Subcutaneous abdominal adipose tissue (tissue), 5 donors: ENCODE measurements at regions not wholly inside any gene's neighbourhood (a gene's known extent, or its start where the extent isn't known, plus 50 kb on each side); places are given as distances from the start of the nearest gene placed in this dataset.
"Not testable (repeated sequence)": the region's sequence is repeated elsewhere in the genome, so short reads cannot be mapped to it uniquely, and the experiment has no call there.

Experiments used
- H3K27ac ChIP-seq: one replicate; pipeline ENCODE4 v1.7.0; 2013; ENCODE audit warnings: low read depth, mild to moderate bottlenecking, inconsistent platforms, low read length, moderate library complexity
- H3K27me3 ChIP-seq, 5 donors: one replicate each; pipeline ENCODE4 v1.7.0; 2013; ENCODE audit warnings: low read length in 5 of 5, inconsistent platforms in 1 of 5; ENCODE audit not compliant: control insufficient read depth in 5 of 5, insufficient read depth in 4 of 5
- H3K36me3 ChIP-seq, 5 donors: one replicate each; pipeline ENCODE4 v1.7.0; 2013; ENCODE audit warnings: low read length in 5 of 5; ENCODE audit not compliant: control insufficient read depth in 5 of 5, insufficient read depth in 5 of 5
- H3K4me1 ChIP-seq, 5 donors: one replicate each; pipeline ENCODE4 v1.7.0; 2013; ENCODE audit warnings: low read length in 5 of 5, mild to moderate bottlenecking in 3 of 5, moderate library complexity in 1 of 5; ENCODE audit not compliant: control insufficient read depth in 5 of 5, insufficient read depth in 5 of 5
- H3K4me3 ChIP-seq, 5 donors: one replicate each; pipeline ENCODE4 v1.7.0; 2013; ENCODE audit warnings: low read length in 5 of 5, low read depth in 1 of 5
- H3K9ac ChIP-seq, 5 donors: one replicate each; pipeline ENCODE4 v1.7.0; 2013; ENCODE audit warnings: low read length in 5 of 5, mild to moderate bottlenecking in 4 of 5, moderate library complexity in 3 of 5
- H3K9me3 ChIP-seq, 5 donors: one replicate each; pipeline ENCODE4 v1.7.0; 2013; ENCODE audit warnings: low read length in 5 of 5; ENCODE audit not compliant: control insufficient read depth in 5 of 5
- donor health status: healthy.
- donor health status: healthy.
- donor health status: healthy.
- donor health status: healthy.
- donor health status: healthy.

DNA sequence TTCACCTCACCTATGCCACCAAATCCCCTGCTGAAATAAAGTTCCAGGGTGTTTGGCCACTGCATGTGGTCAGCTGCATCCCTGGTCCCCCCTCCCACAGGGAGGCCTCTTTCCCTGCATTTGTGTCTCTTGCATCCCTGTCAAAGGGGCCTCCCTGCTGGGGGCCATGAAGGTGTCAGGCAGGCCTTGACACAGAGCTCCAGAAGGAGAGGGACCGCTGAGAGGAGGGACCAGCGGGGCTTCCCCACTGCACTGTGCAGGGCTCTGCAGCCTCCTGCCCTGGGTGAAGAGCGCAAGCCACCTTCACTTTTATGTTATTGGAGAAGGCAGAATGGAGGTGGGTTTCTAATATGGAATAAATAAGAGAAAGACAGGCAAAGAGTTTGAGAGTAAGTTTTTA is 230.2 kb downstream of the ANKRD30B start:
- Histone ChIP-seq H3K4me1 (no peaks in the 10 kb centered on the region), H3K27ac (no peak overlapping the region), H3K9ac (no peak overlapping the region), H3K36me3 (no peaks in the 10 kb centered on the region), H3K9me3 (no peaks in the 10 kb centered on the region), H3K4me3 (no peak overlapping the region), H3K27me3 (peaks cover 0 to 3% (median 0%) of the 10 kb centered on the region in 5 donors)

DNA sequence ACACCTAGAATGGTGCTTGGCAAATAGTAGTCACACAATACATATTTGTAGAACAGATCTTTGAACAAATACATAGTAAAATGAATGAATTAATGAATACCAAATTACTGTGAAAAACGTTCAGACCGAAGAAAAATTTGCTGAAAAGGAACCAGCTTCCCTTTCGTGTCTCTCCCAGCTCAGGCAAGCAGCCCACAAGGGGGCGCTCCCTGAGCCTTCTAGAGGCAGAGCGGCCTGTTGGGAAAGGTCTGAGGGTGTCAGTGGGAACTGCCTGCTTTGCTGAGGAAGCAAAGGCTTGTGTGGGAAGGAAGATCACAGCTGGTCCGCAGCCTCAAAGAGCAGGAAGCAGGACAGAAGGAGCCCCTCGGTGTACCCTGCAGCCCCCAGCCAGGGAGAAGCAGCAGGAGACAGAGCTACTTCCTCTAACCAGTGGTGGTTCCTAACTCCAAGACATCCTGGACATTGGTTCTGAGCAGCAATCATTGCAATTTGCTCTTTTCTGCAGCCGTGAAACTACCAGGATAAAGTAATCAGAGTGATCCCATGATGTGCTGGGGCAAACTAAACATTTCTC is 231.1 kb downstream of the ANKRD30B start:
- Histone ChIP-seq H3K4me3 (no peak overlapping the region), H3K9me3 (no peaks in the 10 kb centered on the region), H3K27me3 (peaks cover 0 to 3% (median 0%) of the 10 kb centered on the region in 5 donors), H3K27ac (no peak overlapping the region), H3K9ac (no peak overlapping the region), H3K36me3 (no peaks in the 10 kb centered on the region), H3K4me1 (no peaks in the 10 kb centered on the region)

DNA sequence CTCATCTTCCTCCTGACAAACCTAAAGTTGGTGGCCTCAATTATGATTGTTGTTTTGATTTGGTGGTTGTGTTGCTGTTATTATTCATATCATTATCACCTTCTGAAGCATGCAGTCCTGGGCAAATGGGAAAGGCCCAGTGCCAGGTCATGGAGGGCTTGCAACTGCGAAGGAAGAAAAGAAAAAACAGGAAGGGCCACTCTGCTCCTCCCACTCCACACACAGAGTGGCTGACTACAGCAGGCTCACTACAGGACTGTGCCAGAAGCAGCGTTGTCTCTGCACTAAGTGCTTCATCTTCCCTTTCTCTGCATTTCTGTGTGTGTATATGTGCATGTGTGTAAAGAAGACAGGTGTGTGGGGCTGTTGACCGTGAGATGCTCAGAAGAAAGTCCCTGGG is 231.9 kb downstream of the ANKRD30B start:
- Histone ChIP-seq H3K9me3 (no peaks in the 10 kb centered on the region), H3K36me3 (no peaks in the 10 kb centered on the region), H3K27ac (no peak overlapping the region), H3K27me3 (peaks cover 0 to 3% (median 0%) of the 10 kb centered on the region in 5 donors), H3K4me1 (no peaks in the 10 kb centered on the region), H3K4me3 (no peak overlapping the region), H3K9ac (no peak overlapping the region)

DNA sequence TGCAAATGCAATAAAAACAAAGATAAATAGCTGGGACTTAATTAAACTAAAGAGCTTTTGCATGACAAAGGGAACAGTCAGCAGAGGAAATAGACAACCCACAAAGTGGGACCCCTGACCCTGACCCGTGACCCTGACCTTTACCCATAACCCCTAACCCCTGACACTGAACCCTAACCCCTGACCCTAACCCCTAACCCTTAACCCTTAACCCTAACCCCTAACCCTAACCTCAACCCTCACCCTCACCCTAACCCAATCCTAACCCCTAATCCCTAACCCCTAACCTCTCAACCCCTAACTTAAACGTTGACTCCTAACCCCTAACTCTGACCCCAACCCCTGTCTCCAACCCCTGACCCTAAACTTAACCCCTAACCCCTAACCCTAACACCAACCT is 236.6 kb downstream of the ANKRD30B start:
- H3K36me3 ChIP-seq, H3K27ac ChIP-seq, H3K9me3 ChIP-seq, H3K9ac ChIP-seq, H3K4me1 ChIP-seq, H3K27me3 ChIP-seq, H3K4me3 ChIP-seq: not testable (repeated sequence)

DNA sequence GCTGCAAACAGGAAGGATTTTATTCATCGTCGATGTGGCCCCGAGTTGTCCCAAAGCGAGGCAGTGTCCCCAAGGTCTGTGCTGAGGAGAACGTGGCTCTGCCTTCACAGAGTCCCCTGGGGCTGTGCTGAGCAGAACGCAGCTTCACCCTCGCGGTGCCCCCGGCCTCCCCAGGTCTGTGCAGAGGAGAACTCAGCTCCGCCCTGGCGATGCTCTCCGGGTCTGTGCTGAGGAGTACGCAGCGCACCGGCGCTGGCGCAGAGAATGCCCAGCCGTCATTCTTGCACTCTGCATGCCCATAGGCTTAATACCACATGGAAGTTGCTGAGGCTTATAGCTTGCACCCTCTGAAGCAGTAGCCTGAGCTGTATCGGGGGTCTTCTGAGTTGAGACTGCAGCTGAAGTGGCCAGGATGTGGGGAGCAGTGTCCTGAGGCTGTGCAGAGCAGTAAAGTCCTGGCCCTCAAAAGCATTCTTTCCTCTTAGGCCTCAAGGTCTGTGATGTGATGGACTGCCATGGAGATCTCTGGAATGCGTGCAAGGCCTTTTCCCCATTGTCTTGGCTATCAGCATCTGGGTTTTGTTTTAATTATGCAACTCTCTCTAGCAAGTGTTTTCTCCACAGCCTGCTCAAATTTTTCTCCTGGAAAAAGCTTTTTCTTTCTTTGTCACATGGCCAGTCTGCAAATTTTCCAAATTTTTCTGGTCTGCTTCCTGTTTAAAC is 237.5 kb downstream of the ANKRD30B start:
- not testable (repeated sequence) for H3K9me3 ChIP-seq, H3K27me3 ChIP-seq, H3K4me1 ChIP-seq

DNA sequence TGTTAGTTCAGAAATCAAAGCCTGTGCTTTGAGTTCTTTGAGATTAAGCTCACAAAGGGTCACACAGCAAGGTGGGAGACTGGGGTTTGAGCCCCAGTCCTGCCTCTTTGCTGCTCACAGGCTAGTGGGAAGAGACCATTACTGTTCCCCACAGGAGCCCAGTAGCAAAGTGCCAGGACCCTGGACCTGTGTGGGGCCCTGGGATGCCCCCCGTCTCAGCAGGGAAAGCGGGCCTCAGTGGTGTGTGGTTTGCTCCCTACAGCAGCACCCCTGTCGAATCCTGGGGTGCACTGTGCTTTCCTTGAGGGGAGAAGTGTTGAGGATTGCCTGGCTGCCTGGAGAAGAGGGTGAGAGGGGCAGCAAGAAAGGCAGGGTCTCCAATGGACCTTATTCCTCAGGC is 239.4 kb downstream of the ANKRD30B start:
- H3K4me3 ChIP-seq, H3K27ac ChIP-seq, H3K27me3 ChIP-seq, H3K9ac ChIP-seq, H3K9me3 ChIP-seq, H3K36me3 ChIP-seq, H3K4me1 ChIP-seq: not testable (repeated sequence)

More for the DNA sequence above, 237.5 kb downstream of the ANKRD30B start:
- H3K36me3 ChIP-seq, H3K9ac ChIP-seq, H3K27ac ChIP-seq, H3K4me3 ChIP-seq: not testable (repeated sequence)

DNA sequence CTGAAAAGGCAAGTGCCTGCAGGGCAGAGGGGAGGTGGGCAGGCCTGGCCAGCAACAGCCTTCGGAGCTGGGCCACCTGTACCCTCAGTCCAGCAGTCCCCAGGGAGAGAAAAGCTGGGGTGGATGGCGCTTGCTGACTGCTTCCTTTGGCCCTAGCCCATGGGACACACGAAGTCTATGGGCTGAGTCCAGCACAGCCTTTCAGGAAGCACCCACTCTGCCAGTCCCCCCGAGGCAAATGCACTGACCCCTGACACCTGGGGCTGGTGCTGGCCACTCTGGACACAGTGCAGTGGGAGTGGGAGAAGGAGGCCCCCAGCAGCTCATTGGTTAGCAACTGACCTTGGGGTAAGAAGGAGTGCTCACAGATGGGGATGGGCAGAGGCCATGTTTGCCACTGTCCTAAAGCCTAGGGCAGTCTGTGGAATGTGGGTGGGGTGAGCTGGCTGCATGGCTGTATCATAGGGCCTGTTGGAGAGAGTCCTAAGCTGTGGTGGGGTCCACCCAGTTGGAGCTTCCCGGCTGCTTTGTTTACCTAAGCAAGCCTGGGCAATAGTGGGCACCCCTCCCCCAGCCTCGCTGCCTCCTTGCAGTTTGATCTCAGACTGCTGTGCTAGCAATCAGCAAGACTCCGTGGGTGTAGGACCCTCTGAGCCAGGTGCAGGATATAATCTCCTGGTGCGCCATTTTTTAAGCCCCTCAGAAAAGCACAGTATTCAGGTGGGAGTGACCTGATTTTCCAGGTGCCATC is 240.2 kb downstream of the ANKRD30B start:
- not testable (repeated sequence) for H3K9ac ChIP-seq, H3K27ac ChIP-seq, H3K4me1 ChIP-seq, H3K36me3 ChIP-seq, H3K4me3 ChIP-seq, H3K9me3 ChIP-seq, H3K27me3 ChIP-seq

DNA sequence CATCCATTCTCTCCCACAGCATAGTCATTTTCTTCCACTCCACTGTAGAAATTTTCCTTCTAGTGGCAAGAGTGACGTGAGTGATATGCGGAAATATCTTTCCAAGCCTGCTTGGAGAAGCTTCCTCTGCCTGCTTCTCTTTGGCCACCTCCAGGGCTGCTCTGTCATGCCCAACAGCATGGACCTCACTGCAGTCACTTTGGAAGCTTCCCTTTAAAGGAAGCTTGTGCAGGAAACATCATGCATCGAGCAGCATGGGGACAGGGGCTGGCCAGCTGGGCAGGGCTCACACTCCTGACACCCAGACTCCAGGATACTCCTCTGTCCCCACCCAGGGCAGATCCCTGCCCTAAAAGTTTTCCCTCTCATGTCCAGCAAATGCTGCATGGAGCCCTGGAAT is 241.6 kb downstream of the ANKRD30B start:
- H3K4me1 ChIP-seq, H3K9me3 ChIP-seq, H3K4me3 ChIP-seq, H3K36me3 ChIP-seq, H3K9ac ChIP-seq, H3K27ac ChIP-seq, H3K27me3 ChIP-seq: not testable (repeated sequence)

DNA sequence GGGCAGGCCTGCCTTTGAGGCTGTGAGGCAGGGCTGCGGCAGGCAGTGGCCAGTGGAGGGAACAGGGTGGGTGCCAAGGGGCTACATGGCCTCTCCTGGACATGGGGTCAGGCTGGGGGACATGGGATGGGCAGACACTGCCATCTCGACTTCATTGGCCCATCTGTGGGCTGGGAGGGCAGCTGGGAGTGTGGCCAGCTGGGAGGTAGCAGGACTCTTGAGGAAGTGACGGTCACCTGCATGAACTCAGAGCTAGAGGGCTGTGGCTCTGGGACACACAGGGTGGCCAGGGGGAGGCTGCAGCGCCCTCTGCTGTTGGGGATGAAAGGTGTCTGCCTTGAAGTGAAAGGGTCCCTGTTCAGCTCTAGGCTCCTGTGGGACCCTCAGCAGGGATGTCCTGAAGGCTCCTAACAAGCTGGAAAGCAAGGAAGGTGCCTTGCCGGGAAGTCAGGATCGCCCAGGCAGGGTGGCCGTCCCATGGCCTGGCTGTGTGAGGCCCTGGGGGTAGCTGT is 244.0 kb downstream of the ANKRD30B start:
- H3K27ac ChIP-seq, H3K4me1 ChIP-seq, H3K4me3 ChIP-seq, H3K27me3 ChIP-seq, H3K9ac ChIP-seq, H3K9me3 ChIP-seq, H3K36me3 ChIP-seq: not testable (repeated sequence)

DNA sequence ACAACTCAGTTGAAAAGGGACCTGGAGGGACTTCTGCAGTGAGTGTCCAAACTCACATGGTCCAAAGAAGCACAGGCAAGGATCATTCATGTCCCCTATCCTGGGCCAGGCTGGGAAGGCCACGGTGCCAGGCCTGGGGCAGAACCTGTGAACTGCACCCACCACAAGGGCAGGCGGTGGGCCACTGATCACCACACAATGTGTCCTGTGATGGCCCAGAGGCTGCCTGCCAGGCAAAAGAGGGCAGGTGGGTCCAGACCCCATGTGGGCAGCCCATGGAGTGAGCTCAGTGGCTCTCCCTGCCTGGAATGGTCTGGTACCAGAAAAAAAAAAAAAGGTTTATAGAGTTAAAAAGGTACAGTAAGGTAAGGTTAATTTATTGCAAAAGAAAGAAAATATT is 244.8 kb downstream of the ANKRD30B start:
- not testable (repeated sequence) for H3K27me3 ChIP-seq, H3K9ac ChIP-seq, H3K27ac ChIP-seq, H3K4me3 ChIP-seq, H3K9me3 ChIP-seq, H3K36me3 ChIP-seq, H3K4me1 ChIP-seq
